HFFc6 (cell line): ENCODE measurements at regions not wholly inside any gene's neighbourhood (a gene's known extent, or its start where the extent isn't known, plus 50 kb on each side); places are given as distances from the start of the nearest gene placed in this dataset.
"Not testable (repeated sequence)": the region's sequence is repeated elsewhere in the genome, so short reads cannot be mapped to it uniquely, and the experiment has no call there.

Experiments
- DNase-seq: peaks from one replicate; pipeline ENCODE4 v3.0.0-alpha.2; 2018
- H3K27ac Mint-ChIP-seq: 2 replicates; pipeline ENCODE4 v1.8.0; 2020; ENCODE audit warnings: mild to moderate bottlenecking, mixed read lengths
- H3K27me3 Mint-ChIP-seq: 2 replicates; pipeline ENCODE4 v1.8.0; 2021; ENCODE audit warnings: mild to moderate bottlenecking, moderate library complexity, mixed read lengths; ENCODE audit not compliant: insufficient read depth
- H3K36me3 Mint-ChIP-seq: 2 replicates; pipeline ENCODE4 v1.8.0; 2021; ENCODE audit warnings: low read depth, mixed read lengths
- H3K4me1 Mint-ChIP-seq: 2 replicates; pipeline ENCODE4 v1.8.0; 2020; ENCODE audit warnings: low read depth, mixed read lengths
- H3K4me3 Mint-ChIP-seq: 2 replicates; pipeline ENCODE4 v1.8.0; 2020; ENCODE audit warnings: mild to moderate bottlenecking, moderate library complexity, mixed read lengths
- H3K9me3 Mint-ChIP-seq: 2 replicates; pipeline ENCODE4 v1.8.0; 2020; ENCODE audit warnings: mild to moderate bottlenecking, mixed read lengths
- TF ChIP-seq, protein P1 (sequence below): fragments of 200-600 bp; sonication (generic); IDR thresholded peaks from 2 replicates; pipeline ENCODE4 v1.5.0; 2021; ENCODE audit warnings: antibody characterized with exemption, mild to moderate bottlenecking

DNA sequence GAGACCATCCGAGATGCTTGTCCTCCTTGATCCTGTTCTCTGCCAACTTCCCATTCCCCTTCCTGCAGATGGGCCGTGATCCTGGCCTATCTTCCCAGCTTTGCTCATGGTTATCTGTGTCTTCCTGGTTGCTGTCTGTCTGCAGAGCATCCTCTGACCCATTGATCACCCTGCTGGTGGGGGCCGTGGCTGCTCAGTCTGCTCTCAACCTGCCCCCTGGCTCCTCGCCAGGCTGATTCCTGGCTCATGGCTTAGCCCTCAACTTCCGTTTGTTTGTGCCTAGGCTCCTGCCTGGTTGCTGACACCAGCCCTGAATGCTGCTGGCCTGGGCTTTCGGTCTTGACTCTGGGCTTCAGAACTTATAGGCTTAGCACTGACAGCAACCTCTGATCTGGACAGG lies 67.1 kb upstream of the SMIM15 start:
- Mint-ChIP-seq H3K36me3 (no peaks in the 10 kb centered on the region; the same call in 1 of the 2 replicates), H3K27ac (no peak overlapping the region)
- TF ChIP-seq, protein P1, sequence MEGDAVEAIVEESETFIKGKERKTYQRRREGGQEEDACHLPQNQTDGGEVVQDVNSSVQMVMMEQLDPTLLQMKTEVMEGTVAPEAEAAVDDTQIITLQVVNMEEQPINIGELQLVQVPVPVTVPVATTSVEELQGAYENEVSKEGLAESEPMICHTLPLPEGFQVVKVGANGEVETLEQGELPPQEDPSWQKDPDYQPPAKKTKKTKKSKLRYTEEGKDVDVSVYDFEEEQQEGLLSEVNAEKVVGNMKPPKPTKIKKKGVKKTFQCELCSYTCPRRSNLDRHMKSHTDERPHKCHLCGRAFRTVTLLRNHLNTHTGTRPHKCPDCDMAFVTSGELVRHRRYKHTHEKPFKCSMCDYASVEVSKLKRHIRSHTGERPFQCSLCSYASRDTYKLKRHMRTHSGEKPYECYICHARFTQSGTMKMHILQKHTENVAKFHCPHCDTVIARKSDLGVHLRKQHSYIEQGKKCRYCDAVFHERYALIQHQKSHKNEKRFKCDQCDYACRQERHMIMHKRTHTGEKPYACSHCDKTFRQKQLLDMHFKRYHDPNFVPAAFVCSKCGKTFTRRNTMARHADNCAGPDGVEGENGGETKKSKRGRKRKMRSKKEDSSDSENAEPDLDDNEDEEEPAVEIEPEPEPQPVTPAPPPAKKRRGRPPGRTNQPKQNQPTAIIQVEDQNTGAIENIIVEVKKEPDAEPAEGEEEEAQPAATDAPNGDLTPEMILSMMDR, result no peak

DNA sequence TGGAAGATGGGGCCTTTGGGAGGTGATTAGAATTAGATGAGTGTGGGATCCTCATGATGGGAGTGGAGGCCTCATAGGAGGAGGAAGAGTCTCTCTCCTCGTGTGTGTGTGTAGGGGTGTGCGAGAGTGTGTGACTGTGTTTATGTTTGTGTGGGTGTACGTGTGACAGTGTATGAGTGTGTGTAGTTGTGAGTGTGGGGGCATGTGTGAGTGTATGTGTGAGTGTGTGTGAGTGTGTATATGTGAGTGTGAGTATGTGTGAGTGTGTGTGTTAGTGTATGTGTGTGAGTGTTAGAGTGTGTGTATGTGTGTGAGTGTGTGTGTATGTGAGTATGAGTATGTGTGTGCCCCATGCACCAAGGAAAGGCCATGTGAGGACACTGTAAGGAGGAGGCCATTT lies 68.2 kb upstream of the SMIM15 start:
- no peak for DNase-seq
- TF ChIP-seq, protein P1, result no peak
- no peak overlapping the region for H3K27ac Mint-ChIP-seq
- H3K27me3 Mint-ChIP-seq, result peaks cover 4% of the 10 kb centered on the region; the same call in 1 of the 2 replicates
- H3K9me3 Mint-ChIP-seq, result no peaks in the 10 kb centered on the region
- no peaks in the 10 kb centered on the region; the same call in 1 of the 2 replicates for H3K36me3 Mint-ChIP-seq
- no peak overlapping the region for H3K4me3 Mint-ChIP-seq
- peaks cover 13% of the 10 kb centered on the region for H3K4me1 Mint-ChIP-seq

More for the DNA sequence above, 67.1 kb upstream of the SMIM15 start:
- Mint-ChIP-seq H3K9me3 (no peaks in the 10 kb centered on the region), H3K4me3 (no peak overlapping the region), H3K4me1 (peaks cover 13% of the 10 kb centered on the region), H3K27me3 (peaks cover 2% of the 10 kb centered on the region; the same call in 1 of the 2 replicates)
- no peak for DNase-seq

- Mint-ChIP-seq H3K9me3 (no peaks in the 10 kb centered on the region), H3K4me3 (no peak overlapping the region), H3K4me1 (peaks cover 13% of the 10 kb centered on the region), H3K36me3 (no peaks in the 10 kb centered on the region; the same call in 1 of the 2 replicates), H3K27ac (no peak overlapping the region), H3K27me3 (peaks cover 4% of the 10 kb centered on the region; the same call in 1 of the 2 replicates)
- TF ChIP-seq, protein P1, result no peak
- no peak for DNase-seq
Observed at GRCh38 chr5:61231813-61232212, 69.5 kb upstream of the SMIM15 start.

- Mint-ChIP-seq H3K4me1 (peaks cover 13% of the 10 kb centered on the region), H3K9me3 (no peaks in the 10 kb centered on the region), H3K36me3 (no peaks in the 10 kb centered on the region; the same call in 1 of the 2 replicates), H3K27ac (no peak overlapping the region), H3K27me3 (peaks cover 4% of the 10 kb centered on the region; the same call in 1 of the 2 replicates), H3K4me3 (no peak overlapping the region)
- no peak for DNase-seq
- TF ChIP-seq, protein P1, result no peak
Observed at GRCh38 chr5:61232490-61233050, 70.3 kb upstream of the SMIM15 start.

DNA sequence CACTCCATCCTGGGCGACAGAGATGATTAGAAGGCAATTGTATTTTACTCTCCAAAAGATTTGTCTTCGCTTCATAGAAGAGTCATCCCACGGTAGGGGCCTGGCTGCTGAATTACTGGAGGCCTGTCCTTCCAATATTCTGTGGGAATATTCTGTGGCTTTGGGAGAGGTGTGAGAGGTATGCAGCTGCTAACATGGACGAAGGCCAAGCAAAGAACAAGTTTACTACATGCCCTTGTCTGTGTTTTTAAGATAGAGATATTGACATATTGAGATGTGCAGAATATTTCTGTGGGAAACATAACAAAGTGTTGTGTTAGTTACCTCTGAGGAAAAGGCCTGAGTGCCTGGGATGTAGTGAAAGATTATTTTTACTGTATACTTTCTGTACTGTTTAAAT lies 71.8 kb upstream of the SMIM15 start:
- peaks cover 10% of the 10 kb centered on the region for H3K4me1 Mint-ChIP-seq
- no peaks in the 10 kb centered on the region; the same call in 1 of the 2 replicates for H3K36me3 Mint-ChIP-seq
- no peak for DNase-seq
- H3K27ac Mint-ChIP-seq, result no peak overlapping the region
- TF ChIP-seq, protein P1, result no peak
- H3K9me3 Mint-ChIP-seq, result no peaks in the 10 kb centered on the region; the same call in 1 of the 2 replicates
- no peak overlapping the region for H3K4me3 Mint-ChIP-seq
- H3K27me3 Mint-ChIP-seq, result peaks cover 4% of the 10 kb centered on the region; the same call in 1 of the 2 replicates

DNA sequence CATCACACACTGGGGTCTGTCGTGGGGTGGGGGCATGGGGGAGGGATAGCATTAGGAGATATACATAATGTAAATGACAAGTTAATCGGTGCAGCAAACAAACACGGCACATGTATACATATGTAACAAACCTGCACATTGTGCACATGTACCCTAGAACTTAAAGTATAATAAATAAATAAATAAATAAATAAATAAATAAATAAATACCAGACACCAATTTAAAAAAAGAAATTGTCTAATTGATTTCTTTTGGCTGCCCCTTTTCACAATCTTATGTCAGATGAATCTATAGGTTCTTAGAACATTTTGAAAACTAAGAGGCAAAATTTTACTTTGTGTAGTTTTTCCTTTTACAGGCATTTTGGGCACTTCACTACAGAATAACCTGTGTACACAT lies 74.4 kb upstream of the SMIM15 start:
- H3K9me3 Mint-ChIP-seq, H3K27me3 Mint-ChIP-seq, H3K4me1 Mint-ChIP-seq, H3K4me3 Mint-ChIP-seq, DNase-seq, H3K36me3 Mint-ChIP-seq, H3K27ac Mint-ChIP-seq: not testable (repeated sequence)
